Spleen (tissue), 11 donors: ENCODE measurements at regions not wholly inside any gene's neighbourhood (a gene's known extent, or its start where the extent isn't known, plus 50 kb on each side); places are given as distances from the start of the nearest gene placed in this dataset.
"Not testable (repeated sequence)": the region's sequence is repeated elsewhere in the genome, so short reads cannot be mapped to it uniquely, and the experiment has no call there.

ENCODE experiments used
- DNase-seq: peaks from one replicate; pipeline ENCODE4 v3.0.0-alpha.2; 2020
- H3K27ac ChIP-seq, 8 donors: fragments of 200-600 bp; sonication (generic) in 7 of 8; 1 replicate in 4 of 8; 2 replicates in 4 of 8; pipeline versions ENCODE4 v1.5.0 to v1.8.0; 2016 to 2021; ENCODE audit warnings: inconsistent platforms in 4 of 8, mild to moderate bottlenecking in 4 of 8, moderate library complexity in 1 of 8
- H3K27me3 ChIP-seq, 7 donors: fragments of 200-600 bp; sonication (generic) in 6 of 7; replicated peaks in 1 of 7; 1 replicate in 4 of 7; 2 replicates in 3 of 7; pipeline versions ENCODE4 v1.5.0 to v1.8.0; 2016 to 2021; ENCODE audit warnings: inconsistent platforms in 3 of 7, mild to moderate bottlenecking in 1 of 7
- H3K36me3 ChIP-seq, 6 donors: fragments of 200-600 bp; sonication (generic) in 5 of 6; 1 replicate in 4 of 6; 2 replicates in 2 of 6; pipeline versions ENCODE4 v1.5.0 to v1.8.0; 2016 to 2021; ENCODE audit warnings: inconsistent platforms in 2 of 6
- H3K4me1 ChIP-seq, 6 donors: fragments of 200-600 bp; sonication (generic) in 5 of 6; 1 replicate in 3 of 6; 2 replicates in 3 of 6; pipeline versions ENCODE4 v1.5.0 to v1.8.0; 2016 to 2021; ENCODE audit warnings: inconsistent platforms in 3 of 6
- H3K4me3 ChIP-seq, 8 donors: fragments of 200-600 bp; sonication (generic) in 7 of 8; 1 replicate in 4 of 8; 2 replicates in 4 of 8; pipeline versions ENCODE4 v1.5.0 to v1.8.0; 2016 to 2021; ENCODE audit warnings: inconsistent platforms in 4 of 8, mild to moderate bottlenecking in 4 of 8, moderate library complexity in 2 of 8
- H3K9me3 ChIP-seq, 8 donors: fragments of 200-600 bp; sonication (generic) in 7 of 8; 1 replicate in 4 of 8; 2 replicates in 4 of 8; pipeline versions ENCODE4 v1.5.0 to v1.8.0; 2016 to 2021; ENCODE audit warnings: inconsistent platforms in 4 of 8
- POLR2A ChIP-seq, 3 donors: fragments of 450-650 bp; IDR thresholded peaks; one replicate each; pipeline ENCODE4 v1.5.1; 2017; ENCODE audit warnings: antibody characterized with exemption in 3 of 3, mild to moderate bottlenecking in 1 of 3
- POLR2AphosphoS5 ChIP-seq, 3 donors: sonication (generic); formaldehyde crosslinking; IDR thresholded peaks; one replicate each; pipeline ENCODE4 v1.5.1; 2017; ENCODE audit warnings: antibody characterized with exemption in 3 of 3
- WGBS, 5 donors: extraction: QIAGEN DNeasy Blood & Tissue Kit in 3 of 5; methylation state at CpG; one replicate each; pipeline versions ENCODE4 v1.1.5 to v1.1.7; 2013 to 2018; 5-methylcytosine and 5-hydroxymethylcytosine counted together
- intact Hi-C: fragments of 100-400 bp; cut with DNase I; formaldehyde crosslinking; loops from one replicate; pipeline ENCODE4 v1.15.0; 2023; ENCODE audit warnings: low total_unique reads
- TF ChIP-seq, protein P1 (sequence below), 11 experiments: fragments of 200-600 bp in 7 of 11; fragments of 450-650 bp in 4 of 11; sonication (generic) in 4 of 11; IDR thresholded peaks in 8 of 11; conservative IDR thresholded peaks in 3 of 11; 1 replicate in 7 of 11; 2 replicates in 4 of 11; pipeline versions ENCODE4 v1.4.0 to v1.8.0; 2016 to 2021; ENCODE audit warnings: antibody characterized with exemption in 11 of 11, inconsistent platforms in 4 of 11, mild to moderate bottlenecking in 1 of 11
- donor health status: healthy with polysubstance abuse.
- donor health status: DM: no; HTN: no; CAD: no; lungs with moderate emphysema.
- donor health status: DM: no; HTN: no; CAD: no.
- donor health status: Bipolar disorder and iron deficiency.
- donor health status: healthy.
- donor health status: DM: no; HTN: no; CAD: no.
- donor health status: DM: yes; HTN: yes; CAD: no.

DNA sequence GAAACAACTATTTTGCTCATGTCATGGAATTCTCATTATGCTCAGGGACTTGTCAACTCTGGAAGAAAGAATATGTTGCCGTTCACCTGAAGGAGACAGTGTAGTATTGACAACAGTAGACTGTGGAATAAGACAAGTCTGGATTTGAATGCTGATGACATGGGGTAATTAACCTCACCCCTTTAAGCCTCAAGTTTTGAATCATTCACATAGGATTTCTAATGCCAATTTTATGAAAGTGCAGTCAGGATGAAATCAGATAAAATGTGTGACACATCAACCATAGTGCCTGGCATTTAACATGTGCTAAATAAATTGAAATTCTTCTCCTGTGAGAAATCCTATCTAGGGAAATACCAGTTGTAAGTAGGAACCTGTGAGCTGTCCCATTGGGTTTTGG is 305.8 kb downstream of the KIF20B start:
- TF ChIP-seq, protein P1, sequence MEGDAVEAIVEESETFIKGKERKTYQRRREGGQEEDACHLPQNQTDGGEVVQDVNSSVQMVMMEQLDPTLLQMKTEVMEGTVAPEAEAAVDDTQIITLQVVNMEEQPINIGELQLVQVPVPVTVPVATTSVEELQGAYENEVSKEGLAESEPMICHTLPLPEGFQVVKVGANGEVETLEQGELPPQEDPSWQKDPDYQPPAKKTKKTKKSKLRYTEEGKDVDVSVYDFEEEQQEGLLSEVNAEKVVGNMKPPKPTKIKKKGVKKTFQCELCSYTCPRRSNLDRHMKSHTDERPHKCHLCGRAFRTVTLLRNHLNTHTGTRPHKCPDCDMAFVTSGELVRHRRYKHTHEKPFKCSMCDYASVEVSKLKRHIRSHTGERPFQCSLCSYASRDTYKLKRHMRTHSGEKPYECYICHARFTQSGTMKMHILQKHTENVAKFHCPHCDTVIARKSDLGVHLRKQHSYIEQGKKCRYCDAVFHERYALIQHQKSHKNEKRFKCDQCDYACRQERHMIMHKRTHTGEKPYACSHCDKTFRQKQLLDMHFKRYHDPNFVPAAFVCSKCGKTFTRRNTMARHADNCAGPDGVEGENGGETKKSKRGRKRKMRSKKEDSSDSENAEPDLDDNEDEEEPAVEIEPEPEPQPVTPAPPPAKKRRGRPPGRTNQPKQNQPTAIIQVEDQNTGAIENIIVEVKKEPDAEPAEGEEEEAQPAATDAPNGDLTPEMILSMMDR (IDR thresholded peaks at IDR 0.05 in 8 of 11, conservative IDR thresholded peaks at IDR 0.05 in 3 of 11): no peak
- TF ChIP-seq POLR2AphosphoS5 (IDR thresholded peaks at IDR 0.05) (no peak), POLR2A (IDR thresholded peaks at IDR 0.05) (no peak)
- no peaks in the 10 kb centered on the region for H3K27me3 ChIP-seq
- 74 to 93% (median 90%) methylated on average over 1 of the region's 1 CpG for WGBS, 5 donors
- DNase-seq: no peak
- H3K9me3 ChIP-seq: peaks cover 0 to 9% (median 5%) of the 10 kb centered on the region in 8 donors
- intact Hi-C loops: no loop called here
- no peaks in the 10 kb centered on the region for H3K36me3 ChIP-seq
- H3K4me3 ChIP-seq: no peak overlapping the region
- H3K27ac ChIP-seq: no peak overlapping the region
- no peaks in the 10 kb centered on the region for H3K4me1 ChIP-seq

DNA sequence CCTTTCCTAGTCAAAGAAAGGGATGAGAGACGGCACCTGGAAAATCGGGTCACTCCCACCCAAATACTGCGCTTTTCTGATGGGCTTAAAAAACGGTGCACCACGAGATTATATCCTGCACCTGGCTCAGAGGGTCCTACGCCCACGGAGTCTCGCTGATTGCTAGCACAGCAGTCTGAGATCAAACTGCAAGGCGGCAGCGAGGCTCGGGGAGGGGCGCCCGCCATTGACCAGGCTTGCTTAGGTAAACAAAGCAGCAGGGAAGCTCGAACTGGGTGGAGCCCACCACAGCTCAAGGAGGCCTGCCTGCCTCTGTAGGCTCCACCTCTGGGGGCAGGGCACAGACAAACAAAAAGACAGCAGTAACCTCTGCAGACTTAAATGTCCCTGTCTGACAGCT is 309.9 kb downstream of the KIF20B start:
- H3K4me3 ChIP-seq, H3K27ac ChIP-seq, H3K27me3 ChIP-seq, intact Hi-C loops, H3K36me3 ChIP-seq, H3K4me1 ChIP-seq, DNase-seq: not testable (repeated sequence)
- peaks cover 0 to 10% (median 5%) of the 10 kb centered on the region in 8 donors for H3K9me3 ChIP-seq
- WGBS, 5 donors: 74 to 85% (median 82%) methylated on average over 7 to 14 of the region's 14 CpGs

DNA sequence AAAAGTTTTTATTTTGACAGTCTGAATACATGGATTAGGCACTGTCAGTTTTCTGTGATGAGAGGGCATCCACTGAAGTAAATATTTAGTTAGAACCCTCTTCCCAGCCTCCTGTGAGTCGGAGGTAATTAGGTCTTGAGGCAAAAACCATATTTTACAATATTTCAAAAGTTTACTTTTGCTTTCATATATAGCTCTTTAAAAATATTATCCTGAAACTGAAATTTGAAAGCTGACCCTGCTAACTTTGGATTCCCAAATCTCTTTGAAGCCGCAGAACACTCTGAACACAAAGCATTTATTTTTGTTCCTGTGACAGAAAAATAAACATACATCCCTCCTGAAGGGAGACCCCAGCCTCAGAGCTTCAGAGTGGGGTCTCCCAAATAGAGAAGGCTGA is 317.4 kb downstream of the KIF20B start:
- Histone ChIP-seq H3K27ac (no peak overlapping the region), H3K4me1 (no peaks in the 10 kb centered on the region), H3K9me3 (peaks cover 0 to 5% (median 0%) of the 10 kb centered on the region in 8 donors), H3K27me3 (no peaks in the 10 kb centered on the region), H3K36me3 (no peaks in the 10 kb centered on the region), H3K4me3 (no peak overlapping the region)
- DNase-seq: no peak
- intact Hi-C loops: no loop called here
- TF ChIP-seq POLR2AphosphoS5 (IDR thresholded peaks at IDR 0.05): no peak
- no peak for TF ChIP-seq POLR2A (IDR thresholded peaks at IDR 0.05)
- TF ChIP-seq, protein P1 (IDR thresholded peaks at IDR 0.05 in 8 of 11, conservative IDR thresholded peaks at IDR 0.05 in 3 of 11): no peak
- 41 to 61% (median 51%) methylated on average over 2 of the region's 2 CpGs for WGBS, 5 donors

DNA sequence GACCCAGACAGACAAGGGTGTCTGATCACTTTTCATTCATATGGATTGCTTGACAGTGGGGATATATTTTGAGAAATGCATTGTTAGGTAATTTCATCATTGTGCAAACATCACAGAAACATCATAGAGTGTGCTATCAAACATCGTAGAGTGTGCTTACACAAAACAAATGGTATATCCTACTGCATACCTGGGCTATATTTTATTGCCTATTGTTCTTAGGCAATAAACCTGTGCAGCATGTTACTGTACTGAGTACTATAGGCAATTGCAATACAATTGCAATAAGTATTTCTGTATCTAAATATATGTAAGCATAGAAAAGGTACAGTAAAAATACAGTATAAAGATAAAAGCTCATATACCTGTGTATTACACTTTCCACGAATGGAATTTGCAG is 319.1 kb downstream of the KIF20B start:
- Histone ChIP-seq H3K27me3 (no peaks in the 10 kb centered on the region), H3K4me1 (no peaks in the 10 kb centered on the region), H3K27ac (no peak overlapping the region), H3K4me3 (no peak overlapping the region), H3K36me3 (no peaks in the 10 kb centered on the region), H3K9me3 (peaks cover 0 to 5% (median 0%) of the 10 kb centered on the region in 8 donors)
- intact Hi-C loops: no loop called here
- TF ChIP-seq, protein P1 (IDR thresholded peaks at IDR 0.05 in 8 of 11, conservative IDR thresholded peaks at IDR 0.05 in 3 of 11): no peak
- TF ChIP-seq POLR2A (IDR thresholded peaks at IDR 0.05) (no peak), POLR2AphosphoS5 (IDR thresholded peaks at IDR 0.05) (no peak)
- DNase-seq: no peak
- 76 to 90% (median 82%) methylated on average over 2 of the region's 2 CpGs for WGBS, 5 donors

DNA sequence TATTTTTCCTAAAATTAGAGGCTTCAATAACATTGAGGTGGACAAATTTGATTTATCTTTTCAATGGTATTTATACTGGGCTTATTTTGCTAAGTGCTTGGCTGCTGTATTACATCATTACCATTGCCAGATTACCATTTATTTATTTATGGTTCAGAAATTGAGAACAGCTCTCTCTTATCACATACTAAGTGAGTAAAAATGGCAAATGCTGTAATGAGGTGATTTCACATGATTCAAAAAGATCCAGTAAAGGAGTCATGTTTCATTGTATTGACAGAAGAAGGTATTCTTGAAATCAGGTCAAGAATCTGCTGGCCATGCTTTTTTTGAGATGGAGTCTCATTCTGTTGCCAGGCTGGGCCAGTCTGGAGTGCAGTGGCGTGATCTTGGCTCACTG is 322.6 kb downstream of the KIF20B start:
- Histone ChIP-seq H3K27me3 (no peaks in the 10 kb centered on the region), H3K9me3 (no peaks in the 10 kb centered on the region), H3K36me3 (no peaks in the 10 kb centered on the region), H3K27ac (no peak overlapping the region), H3K4me1 (no peaks in the 10 kb centered on the region), H3K4me3 (no peak overlapping the region)
- 44 to 70% (median 59%) methylated on average over 1 of the region's 1 CpG for WGBS, 5 donors
- no peak for DNase-seq
- TF ChIP-seq POLR2A (IDR thresholded peaks at IDR 0.05) (no peak), POLR2AphosphoS5 (IDR thresholded peaks at IDR 0.05) (no peak)
- TF ChIP-seq, protein P1 (IDR thresholded peaks at IDR 0.05 in 8 of 11, conservative IDR thresholded peaks at IDR 0.05 in 3 of 11): no peak
- intact Hi-C loops: no loop called here
